GM12865 (cell line): ENCODE measurements at regions not wholly inside any gene's neighbourhood (a gene's known extent, or its start where the extent isn't known, plus 50 kb on each side); places are given as distances from the start of the nearest gene placed in this dataset.

Experiments
- DNase-seq: peaks from one replicate; pipeline ENCODE4 v3.0.0; 2010; ENCODE audit warnings: low read depth
- H3K4me3 ChIP-seq: 2 replicates; pipeline ENCODE4 v1.5.1; 2011; ENCODE audit warnings: mild to moderate bottlenecking, low read depth, low read length, control low read depth
- CTCF ChIP-seq: IDR thresholded peaks from 2 replicates; pipeline ENCODE4 v1.5.1; 2011; ENCODE audit warnings: low read length, control low read depth, low read depth, inconsistent platforms; ENCODE audit not compliant: insufficient read depth; ENCODE audit errors: missing control alignments

- no peak overlapping the region for H3K4me3 ChIP-seq
- no peak for TF ChIP-seq CTCF
- DNase-seq = no peak
Observed at GRCh38 chr2:217491271-217491670, 511.5 kb downstream of the TNS1 start.

GRCh38 chr2:217489145-217489960, 513.4 kb downstream of the TNS1 start:
- no peak for TF ChIP-seq CTCF
- H3K4me3 ChIP-seq = no peak overlapping the region
- DNase-seq = no peak

DNA sequence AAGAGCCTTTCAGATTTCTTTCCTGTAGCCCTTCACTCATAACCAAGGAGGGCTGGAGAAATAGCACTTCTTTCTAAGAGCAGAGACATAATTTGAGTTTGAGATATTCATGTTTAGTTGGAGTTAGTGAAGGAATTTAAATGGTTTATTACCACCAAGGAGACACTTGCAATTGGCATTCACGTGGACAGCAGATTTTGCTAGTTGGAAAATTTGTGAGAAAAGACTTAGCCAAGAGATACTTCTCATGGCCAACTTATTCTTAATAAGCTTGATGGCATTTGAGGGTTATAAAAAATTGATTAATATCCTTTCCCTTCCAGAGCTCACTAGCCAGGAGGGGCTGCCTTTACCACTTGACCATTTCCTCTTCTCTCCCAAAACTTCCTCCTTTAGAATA, 518.7 kb downstream of the TNS1 start:
- DNase-seq = no peak
- no peak for TF ChIP-seq CTCF
- H3K4me3 ChIP-seq = no peak overlapping the region

GRCh38 chr2:217482056-217482710, 520.6 kb downstream of the TNS1 start:
- H3K4me3 ChIP-seq = no peak overlapping the region
- no peak for DNase-seq
- TF ChIP-seq CTCF = no peak

DNA sequence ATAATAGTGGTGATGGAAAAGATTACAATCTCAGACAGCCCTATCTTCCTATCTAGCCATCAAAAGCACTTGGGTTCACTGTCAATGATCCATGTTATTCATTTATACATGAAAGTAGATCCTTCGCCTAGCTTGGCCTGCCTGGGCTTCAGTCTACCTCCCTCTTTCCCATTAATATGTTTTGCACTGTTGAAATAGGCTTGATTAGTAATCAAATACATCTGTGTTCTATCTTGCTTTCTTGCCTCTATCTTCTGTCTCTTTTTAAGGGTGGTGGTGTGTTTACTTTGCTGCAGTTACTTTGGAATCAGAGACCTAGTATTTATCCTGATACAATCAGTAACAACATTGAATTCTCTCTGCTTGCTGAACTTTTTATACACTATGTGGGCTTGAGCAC, 521.2 kb downstream of the TNS1 start:
- no peak for TF ChIP-seq CTCF
- no peak overlapping the region for H3K4me3 ChIP-seq
- DNase-seq = no peak

- no peak for DNase-seq
- H3K4me3 ChIP-seq = no peak overlapping the region
- TF ChIP-seq CTCF = no peak
Observed at GRCh38 chr2:217479566-217479965, 523.2 kb downstream of the TNS1 start.

DNA sequence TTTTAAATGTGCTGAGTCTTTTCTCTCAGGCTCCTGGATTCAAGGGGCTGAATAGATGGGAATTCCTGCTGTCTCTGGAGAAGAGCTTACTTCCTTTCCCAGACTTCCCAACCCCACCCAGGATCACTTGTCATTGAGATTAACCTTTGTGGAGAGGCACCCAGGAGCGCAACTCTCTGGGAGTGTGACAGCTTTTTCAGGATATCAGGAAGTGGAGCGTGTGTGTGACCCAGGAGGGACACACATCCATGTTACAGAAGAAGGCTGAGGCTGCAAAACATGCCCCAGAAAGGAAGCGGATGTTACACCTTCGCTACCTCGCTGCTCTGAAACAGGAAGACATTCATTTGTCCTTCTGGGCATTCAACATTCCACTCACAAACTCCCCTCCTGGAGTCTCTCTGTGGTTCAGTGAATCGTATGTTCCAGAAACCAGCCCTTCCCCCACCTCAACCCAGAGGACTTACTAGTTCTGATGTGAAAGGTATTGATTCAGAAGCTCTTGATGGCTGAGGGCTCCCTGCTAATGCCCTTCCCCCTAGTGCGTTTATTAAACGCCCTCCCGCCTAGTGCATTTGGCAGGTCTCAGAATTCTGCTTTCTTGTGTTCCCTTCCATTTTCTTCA, 523.9 kb downstream of the TNS1 start:
- no peak overlapping the region for H3K4me3 ChIP-seq
- no peak for TF ChIP-seq CTCF
- DNase-seq = no peak
